ENCODE measurements at regions not wholly inside any gene's neighbourhood (a gene's known extent, or its start where the extent isn't known, plus 50 kb on each side); places are given as distances from the start of the nearest gene placed in this dataset.

GRCh38 chr10:3907514-3907913 is 122.5 kb upstream of the KLF6 start:
- Histone ChIP-seq H3K27me3 (replicated peaks; ENCODE audit: insufficient read depth) (no peaks in the 10 kb centered on the region), H3K9me2 (ENCODE audit: insufficient read depth) (no peaks in the 10 kb centered on the region), H3K79me2 (ENCODE audit: insufficient read depth) (no peaks in the 10 kb centered on the region), H4K20me1 (ENCODE audit: insufficient read depth) (no peaks in the 10 kb centered on the region), H3K4me2 (ENCODE audit: unreplicated experiment) (no peak overlapping the region), H3K4me1 (ENCODE audit: insufficient read depth) (peaks cover 30% of the 10 kb centered on the region), H2AFZ (no peak overlapping the region; the same call in 1 of the 2 replicates), H3K36me3 (ENCODE audit: low read depth) (no peaks in the 10 kb centered on the region), H3K4me3 (no peak overlapping the region), H3K27ac (peak overlapping the region; percentile 81), H3K9me3 (ENCODE audit: low read depth) (no peaks in the 10 kb centered on the region), H3K9ac (peak overlapping the region; percentile 51), H3F3A (ENCODE audit: insufficient read depth) (peaks cover 13% of the 10 kb centered on the region)
- DNase-seq, result peak; percentile 39
- in situ Hi-C loops (cut with MboI), result no loop called here
- TF ChIP-seq EZH2 (IDR thresholded peaks at IDR 0.05; ENCODE audit: insufficient read depth, poor library complexity, severe bottlenecking) (no peak), EZH2phosphoT487 (IDR thresholded peaks at IDR 0.05; ENCODE audit: insufficient read depth, low read depth) (no peak)
- WGBS, 2 experiments (ENCODE audit: low coverage in 1 of 2, low lambda C conversion rate in 2 of 2, missing lambda C conversion rate in 2 of 2), result 38 to 40% methylated on average over 6 of the region's 6 CpGs

DNA sequence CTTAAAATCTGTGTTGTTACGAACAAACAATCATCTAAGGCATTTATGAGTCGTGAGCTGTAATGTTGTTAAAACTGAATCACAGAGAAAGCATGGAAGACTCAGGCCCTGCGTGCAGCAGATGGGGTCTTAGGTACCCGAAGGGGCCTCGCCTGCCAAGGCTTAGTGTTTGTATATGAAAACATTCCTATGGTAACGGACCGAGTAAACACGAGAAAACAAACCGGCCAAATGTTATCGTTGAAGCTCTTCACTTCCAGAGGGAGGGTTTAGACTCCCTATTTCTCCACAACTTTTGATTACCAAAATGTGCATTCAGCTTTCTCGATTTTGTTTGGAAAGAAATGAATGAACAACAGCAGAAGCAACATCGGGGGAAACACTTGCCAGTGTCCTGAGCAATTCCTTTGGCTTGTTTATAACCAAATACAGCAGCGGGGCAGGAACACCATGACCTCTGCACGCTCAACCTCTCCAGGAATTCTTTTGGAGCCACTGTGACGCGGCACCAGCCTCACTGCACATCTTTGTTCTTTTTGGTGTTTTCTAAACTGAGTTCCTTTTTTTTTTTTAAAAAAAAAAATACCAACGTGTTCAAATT is 121.6 kb upstream of the KLF6 start:
- Histone ChIP-seq H3K36me3 (ENCODE audit: low read depth) (no peaks in the 10 kb centered on the region), H3K9me2 (ENCODE audit: insufficient read depth) (no peaks in the 10 kb centered on the region), H4K20me1 (ENCODE audit: insufficient read depth) (no peaks in the 10 kb centered on the region), H3K9ac (peak overlapping the region; percentile 51), H3K79me2 (ENCODE audit: insufficient read depth) (no peaks in the 10 kb centered on the region), H3K4me3 (no peak overlapping the region), H3K27me3 (replicated peaks; ENCODE audit: insufficient read depth) (no peaks in the 10 kb centered on the region), H3K27ac (peak overlapping the region; percentile 81), H3K4me2 (ENCODE audit: unreplicated experiment) (peak overlapping the region; percentile 1), H2AFZ (no peak overlapping the region), H3K9me3 (ENCODE audit: low read depth) (no peaks in the 10 kb centered on the region), H3F3A (ENCODE audit: insufficient read depth) (peaks cover 22% of the 10 kb centered on the region), H3K4me1 (ENCODE audit: insufficient read depth) (peaks cover 33% of the 10 kb centered on the region)
- 50 to 52% methylated on average over 17 of the region's 17 CpGs for WGBS, 2 experiments (ENCODE audit: low coverage in 1 of 2, low lambda C conversion rate in 2 of 2, missing lambda C conversion rate in 2 of 2)
- in situ Hi-C loops (cut with MboI), result no loop called here
- TF ChIP-seq EZH2phosphoT487 (IDR thresholded peaks at IDR 0.05; ENCODE audit: insufficient read depth, low read depth) (no peak), EZH2 (IDR thresholded peaks at IDR 0.05; ENCODE audit: insufficient read depth, poor library complexity, severe bottlenecking) (no peak)
- peak; percentile 78 for DNase-seq

GRCh38 chr10:3904419-3904960 is 119.5 kb upstream of the KLF6 start:
- Histone ChIP-seq H3K4me2 (ENCODE audit: unreplicated experiment) (no peak overlapping the region), H3K9ac (no peak overlapping the region), H3K9me3 (ENCODE audit: low read depth) (no peaks in the 10 kb centered on the region), H3K4me1 (ENCODE audit: insufficient read depth) (peaks cover 28% of the 10 kb centered on the region), H3K27me3 (replicated peaks; ENCODE audit: insufficient read depth) (no peaks in the 10 kb centered on the region), H3K36me3 (ENCODE audit: low read depth) (no peaks in the 10 kb centered on the region), H3K4me3 (no peak overlapping the region), H2AFZ (no peak overlapping the region), H3F3A (ENCODE audit: insufficient read depth) (peaks cover 22% of the 10 kb centered on the region), H3K27ac (no peak overlapping the region), H3K79me2 (ENCODE audit: insufficient read depth) (no peaks in the 10 kb centered on the region), H3K9me2 (ENCODE audit: insufficient read depth) (no peaks in the 10 kb centered on the region), H4K20me1 (ENCODE audit: insufficient read depth) (no peaks in the 10 kb centered on the region)
- 90 to 92% methylated on average over 5 of the region's 5 CpGs for WGBS, 2 experiments (ENCODE audit: low coverage in 1 of 2, low lambda C conversion rate in 2 of 2, missing lambda C conversion rate in 2 of 2)
- no peak for DNase-seq
- in situ Hi-C loops (cut with MboI), result no loop called here
- no peak for TF ChIP-seq EZH2phosphoT487 (IDR thresholded peaks at IDR 0.05; ENCODE audit: insufficient read depth, low read depth)
- no peak for TF ChIP-seq EZH2 (IDR thresholded peaks at IDR 0.05; ENCODE audit: insufficient read depth, poor library complexity, severe bottlenecking)

DNA sequence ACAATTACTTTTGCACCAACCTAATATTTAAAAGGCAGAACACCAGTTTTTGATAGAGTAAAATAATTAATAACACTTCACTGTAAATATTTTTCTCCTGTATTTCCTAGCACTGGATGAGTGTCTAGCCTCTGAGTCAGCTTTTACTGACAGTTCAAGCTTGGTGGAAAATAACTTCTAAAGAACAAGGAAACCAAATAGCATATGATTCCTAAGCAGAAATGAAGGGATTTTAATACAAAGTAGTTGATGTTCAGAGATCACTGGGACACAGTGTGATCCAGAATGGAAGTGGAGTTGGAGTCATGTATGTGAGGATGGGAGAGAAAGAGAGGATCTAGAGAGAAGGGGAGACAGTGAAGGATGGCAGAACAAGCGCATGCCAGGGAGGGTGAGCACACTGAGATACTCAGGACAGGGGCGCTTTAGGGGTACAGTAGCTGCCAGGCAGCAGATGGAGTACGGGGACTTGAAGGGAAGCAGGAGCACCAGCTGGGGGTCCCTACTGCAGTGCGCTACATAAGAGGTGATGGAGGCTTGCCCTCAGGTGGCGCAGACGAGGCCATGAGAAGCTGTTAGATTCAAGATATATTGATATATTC is 117.9 kb upstream of the KLF6 start:
- Histone ChIP-seq H3K36me3 (ENCODE audit: low read depth) (no peaks in the 10 kb centered on the region), H3K4me1 (ENCODE audit: insufficient read depth) (peaks cover 28% of the 10 kb centered on the region), H3K4me3 (no peak overlapping the region), H3K9me2 (ENCODE audit: insufficient read depth) (no peaks in the 10 kb centered on the region), H3F3A (ENCODE audit: insufficient read depth) (peaks cover 22% of the 10 kb centered on the region), H3K27me3 (replicated peaks; ENCODE audit: insufficient read depth) (no peaks in the 10 kb centered on the region), H3K4me2 (ENCODE audit: unreplicated experiment) (peak overlapping the region; percentile 66), H2AFZ (no peak overlapping the region), H3K9me3 (ENCODE audit: low read depth) (no peaks in the 10 kb centered on the region), H4K20me1 (ENCODE audit: insufficient read depth) (no peaks in the 10 kb centered on the region), H3K27ac (peak overlapping the region; percentile 74), H3K79me2 (ENCODE audit: insufficient read depth) (no peaks in the 10 kb centered on the region), H3K9ac (peak overlapping the region; percentile 55)
- WGBS, 2 experiments (ENCODE audit: low coverage in 1 of 2, low lambda C conversion rate in 2 of 2, missing lambda C conversion rate in 2 of 2), result 82 to 83% methylated on average over 6 of the region's 6 CpGs
- peak; percentile 80 for DNase-seq
- no peak for TF ChIP-seq EZH2phosphoT487 (IDR thresholded peaks at IDR 0.05; ENCODE audit: insufficient read depth, low read depth)
- TF ChIP-seq EZH2 (IDR thresholded peaks at IDR 0.05; ENCODE audit: insufficient read depth, poor library complexity, severe bottlenecking), result no peak
- in situ Hi-C loops (cut with MboI), result no loop called here
